Neutrophil (primary cell): ENCODE measurements at regions not wholly inside any gene's neighbourhood (a gene's known extent, or its start where the extent isn't known, plus 50 kb on each side); places are given as distances from the start of the nearest gene placed in this dataset.

ENCODE experiments used
- H3K27ac ChIP-seq: fragments of 200-600 bp; sonication (generic); 2 replicates; pipeline ENCODE4 v1.5.1; 2016; ENCODE audit warnings: mild to moderate bottlenecking, moderate library complexity
- H3K27me3 ChIP-seq: fragments of 200-600 bp; sonication (generic); 2 replicates; pipeline ENCODE4 v1.6.0; 2016; ENCODE audit warnings: mild to moderate bottlenecking
- H3K36me3 ChIP-seq: fragments of 200-600 bp; sonication (generic); 2 replicates; pipeline ENCODE4 v1.5.1; 2017
- H3K4me1 ChIP-seq, 2 experiments: fragments of 200-600 bp in 1 of 2; sonication (generic) in 1 of 2; 1 replicate in 1 of 2; 2 replicates in 1 of 2; pipeline versions ENCODE4 v1.5.1 to v1.6.1; 2013 to 2016; ENCODE audit warnings: low read depth in 1 of 2, low read length in 1 of 2, mild to moderate bottlenecking in 1 of 2, moderate library complexity in 1 of 2; ENCODE audit not compliant: control insufficient read depth in 1 of 2, insufficient read depth in 1 of 2
- H3K4me3 ChIP-seq, 2 experiments: fragments of 200-600 bp in 1 of 2; sonication (generic) in 1 of 2; 1 replicate in 1 of 2; 2 replicates in 1 of 2; pipeline ENCODE4 v1.5.1; 2013 to 2016; ENCODE audit warnings: low read depth in 1 of 2, low read length in 1 of 2, mild to moderate bottlenecking in 1 of 2, moderate library complexity in 1 of 2
- H3K9me3 ChIP-seq: fragments of 200-600 bp; sonication (generic); 2 replicates; pipeline ENCODE4 v1.5.1; 2016
- CTCF ChIP-seq: fragments of 200-600 bp; sonication (generic); IDR thresholded peaks from 2 replicates; pipeline ENCODE4 v1.5.1; 2016; ENCODE audit warnings: antibody characterized with exemption

- no peak for TF ChIP-seq CTCF
- no peak overlapping the region for H3K4me3 ChIP-seq
- no peaks in the 10 kb centered on the region for H3K9me3 ChIP-seq
- peaks cover 6 to 7% of the 10 kb centered on the region in 2 experiments for H3K4me1 ChIP-seq
- H3K27ac ChIP-seq: no peak overlapping the region
- no peaks in the 10 kb centered on the region for H3K36me3 ChIP-seq
- H3K27me3 ChIP-seq: no peaks in the 10 kb centered on the region
Observed at GRCh38 chr21:15676935-15677334, 52.8 kb upstream of the USP25 start.

- H3K4me3 ChIP-seq: no peak overlapping the region
- H3K36me3 ChIP-seq: no peaks in the 10 kb centered on the region
- H3K4me1 ChIP-seq: peaks cover 28 to 29% of the 10 kb centered on the region in 2 experiments
- no peaks in the 10 kb centered on the region for H3K9me3 ChIP-seq
- H3K27me3 ChIP-seq: no peaks in the 10 kb centered on the region
- no peak overlapping the region for H3K27ac ChIP-seq
- no peak for TF ChIP-seq CTCF
Observed at GRCh38 chr21:15679630-15680029, 50.2 kb upstream of the USP25 start.
